D721Med (cell line): ENCODE measurements at regions not wholly inside any gene's neighbourhood (a gene's known extent, or its start where the extent isn't known, plus 50 kb on each side); places are given as distances from the start of the nearest gene placed in this dataset.

ENCODE experiments used
- DNase-seq: peaks from one replicate; pipeline ENCODE4 v3.0.0; 2011; ENCODE audit warnings: low spot score; ENCODE audit not compliant: insufficient read length
- FAIRE-seq: peaks from 2 replicates; lab custom pipeline; 2011; peaks lifted over from hg19 to GRCh38; lab: Jason Lieb, UNC
- TF ChIP-seq, protein P1 (sequence below): IDR thresholded peaks from 2 replicates; pipeline ENCODE4 v1.5.1; 2012; ENCODE audit warnings: mild to moderate bottlenecking, control low read depth; ENCODE audit not compliant: insufficient read depth; ENCODE audit errors: missing control alignments

- DNase-seq (no peak), FAIRE-seq (no peak)
- TF ChIP-seq, protein P1, sequence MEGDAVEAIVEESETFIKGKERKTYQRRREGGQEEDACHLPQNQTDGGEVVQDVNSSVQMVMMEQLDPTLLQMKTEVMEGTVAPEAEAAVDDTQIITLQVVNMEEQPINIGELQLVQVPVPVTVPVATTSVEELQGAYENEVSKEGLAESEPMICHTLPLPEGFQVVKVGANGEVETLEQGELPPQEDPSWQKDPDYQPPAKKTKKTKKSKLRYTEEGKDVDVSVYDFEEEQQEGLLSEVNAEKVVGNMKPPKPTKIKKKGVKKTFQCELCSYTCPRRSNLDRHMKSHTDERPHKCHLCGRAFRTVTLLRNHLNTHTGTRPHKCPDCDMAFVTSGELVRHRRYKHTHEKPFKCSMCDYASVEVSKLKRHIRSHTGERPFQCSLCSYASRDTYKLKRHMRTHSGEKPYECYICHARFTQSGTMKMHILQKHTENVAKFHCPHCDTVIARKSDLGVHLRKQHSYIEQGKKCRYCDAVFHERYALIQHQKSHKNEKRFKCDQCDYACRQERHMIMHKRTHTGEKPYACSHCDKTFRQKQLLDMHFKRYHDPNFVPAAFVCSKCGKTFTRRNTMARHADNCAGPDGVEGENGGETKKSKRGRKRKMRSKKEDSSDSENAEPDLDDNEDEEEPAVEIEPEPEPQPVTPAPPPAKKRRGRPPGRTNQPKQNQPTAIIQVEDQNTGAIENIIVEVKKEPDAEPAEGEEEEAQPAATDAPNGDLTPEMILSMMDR = no peak
Observed at GRCh38 chr6:14434916-14435690, 317.5 kb downstream of the CD83 start.

DNA sequence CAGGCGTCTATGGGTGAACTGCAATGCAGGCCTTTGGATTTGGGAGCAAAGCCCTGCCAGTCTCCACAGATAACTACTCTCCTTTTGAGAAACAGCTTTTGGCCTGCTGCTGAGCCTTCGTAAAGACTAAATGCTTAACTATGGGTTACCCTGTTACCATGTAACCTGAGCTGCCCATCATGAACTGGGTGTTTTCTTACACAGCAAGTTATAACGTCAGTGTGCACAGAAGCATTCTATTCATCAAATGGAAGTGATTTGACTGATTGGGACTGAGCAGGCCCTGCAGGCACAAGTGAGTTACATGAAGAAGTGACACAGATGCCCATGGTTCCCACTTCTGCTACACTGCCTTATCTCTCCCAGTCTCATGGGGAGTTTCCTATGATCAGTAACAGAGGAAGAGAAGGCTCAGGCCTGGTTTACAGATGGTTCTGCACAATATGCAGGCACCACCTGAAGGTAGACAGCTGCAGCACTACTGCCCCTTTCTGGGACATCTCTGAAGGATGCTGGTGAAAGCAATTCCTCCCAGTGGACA is 319.1 kb downstream of the CD83 start:
- DNase-seq = no peak
- TF ChIP-seq, protein P1 = no peak
- FAIRE-seq = no peak

- FAIRE-seq = no peak
Observed at GRCh38 chr6:14439419-14439818, 321.8 kb downstream of the CD83 start.

DNA sequence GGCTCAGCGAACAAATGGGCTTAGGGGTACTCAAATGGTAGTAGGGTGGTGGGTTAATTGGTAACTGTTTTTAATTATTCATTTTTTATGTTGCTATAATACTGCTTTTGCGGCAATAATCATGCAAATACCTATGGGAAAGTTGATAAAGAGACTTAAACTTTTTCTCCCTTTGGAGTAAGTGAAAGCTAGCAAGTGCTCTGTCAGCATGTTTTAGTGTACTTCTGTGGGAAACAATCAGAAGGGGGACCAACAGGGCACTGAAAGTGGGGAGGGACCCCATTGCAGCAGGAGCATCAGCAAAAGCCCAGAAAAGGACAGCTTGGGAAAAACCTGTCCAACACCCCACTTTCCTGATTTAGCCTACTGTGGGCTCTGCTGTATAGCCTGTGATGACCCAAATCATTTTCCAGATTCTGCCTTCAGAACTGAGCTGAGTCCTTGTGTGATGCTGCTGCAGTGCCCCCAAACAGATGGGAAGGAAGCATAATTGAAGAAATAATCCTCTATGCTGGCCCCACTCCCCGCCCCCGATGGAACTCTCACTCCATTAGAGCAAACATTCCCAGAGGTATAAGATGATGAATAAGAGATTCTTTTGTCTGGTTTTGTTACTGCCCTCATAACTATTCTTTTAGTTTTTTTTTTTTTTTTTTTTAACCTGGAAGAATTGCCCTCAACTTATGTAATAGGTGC is 322.8 kb downstream of the CD83 start:
- no peak for FAIRE-seq
- no peak for DNase-seq
- TF ChIP-seq, protein P1 = no peak

More at GRCh38 chr6:14439419-14439818, 321.8 kb downstream of the CD83 start:
- DNase-seq = no peak
- TF ChIP-seq, protein P1 = no peak

DNA sequence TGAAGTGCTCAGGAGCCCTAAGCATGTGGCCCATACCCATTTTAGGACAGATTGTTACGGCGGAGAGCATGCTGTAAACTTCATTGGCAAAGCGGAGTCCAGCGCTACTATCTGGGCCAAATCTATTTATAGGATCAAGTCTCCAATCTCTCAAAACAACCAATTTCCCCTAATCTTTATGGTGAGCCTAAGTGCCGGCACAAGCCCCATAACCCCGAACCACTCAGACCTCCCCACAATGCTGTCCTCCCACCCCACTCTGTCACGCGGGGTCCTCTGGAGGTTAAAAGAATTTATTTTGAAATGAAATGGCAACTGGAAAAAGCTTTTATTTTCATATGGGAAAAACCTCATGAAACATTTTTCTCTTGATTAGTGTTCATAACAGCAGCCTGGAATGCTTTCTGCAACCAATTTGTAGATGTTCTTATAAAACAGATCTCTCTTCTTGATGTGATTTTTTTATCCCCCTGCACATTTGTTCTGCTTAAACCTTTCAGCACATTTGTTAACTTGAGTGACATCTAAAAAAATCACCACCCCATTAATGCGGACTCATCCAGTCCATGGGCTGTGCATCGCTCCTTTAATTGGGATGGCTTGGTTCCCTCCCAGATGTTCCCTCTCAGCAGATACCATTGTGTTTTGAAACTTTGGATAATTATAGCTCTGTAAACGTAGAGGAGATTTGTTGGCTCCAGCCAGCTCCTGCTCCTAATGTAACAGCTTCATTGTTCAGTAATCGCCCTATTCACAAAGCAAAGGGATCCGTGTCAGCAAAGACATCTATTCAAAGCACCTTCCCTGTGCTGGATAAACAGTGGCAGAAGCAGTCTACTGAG is 323.6 kb downstream of the CD83 start:
- no peak for FAIRE-seq
- no peak for DNase-seq
- TF ChIP-seq, protein P1 = no peak

DNA sequence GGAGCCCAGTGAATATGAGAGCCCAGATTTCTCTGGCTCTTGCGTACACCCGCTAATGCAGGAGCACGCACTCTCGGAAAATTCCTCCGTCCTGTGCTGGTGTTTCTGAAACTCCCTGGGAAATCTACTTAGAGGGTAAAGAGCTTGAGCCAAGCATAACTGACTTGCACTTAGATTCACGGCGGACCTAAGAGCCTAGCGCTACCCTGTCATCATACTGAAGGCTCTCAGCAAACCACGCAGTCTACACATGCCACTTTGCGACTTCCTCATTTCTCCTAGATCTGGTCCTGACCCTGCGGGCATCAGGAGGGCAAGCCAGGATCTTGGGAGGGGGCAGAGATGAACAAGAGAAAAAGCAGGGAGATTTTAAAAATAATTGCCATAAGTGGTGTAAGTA is 324.7 kb downstream of the CD83 start:
- FAIRE-seq (no peak), DNase-seq (no peak)
- TF ChIP-seq, protein P1 = no peak
